Lung (tissue), 11 donors: ENCODE measurements at regions not wholly inside any gene's neighbourhood (a gene's known extent, or its start where the extent isn't known, plus 50 kb on each side); places are given as distances from the start of the nearest gene placed in this dataset.

Experiments
- ATAC-seq: fragments of 200-7000 bp; cut with Tn5 transposase; one replicate; pipeline ENCODE4 v1.9.1; 2020; ENCODE audit warnings: moderate number of reproducible peaks; ENCODE audit not compliant: insufficient read depth, low FRiP score
- DNase-seq, 3 donors: peaks; one replicate each; pipeline ENCODE4 v3.0.0-alpha.2; 2013 to 2017
- H3K27ac ChIP-seq, 2 donors: one replicate each; pipeline ENCODE4 v1.5.1; 2013; ENCODE audit warnings: mild to moderate bottlenecking in 2 of 2, moderate library complexity in 2 of 2, control low read depth in 1 of 2, inconsistent platforms in 1 of 2, low read depth in 1 of 2, low read length in 1 of 2
- H3K27me3 ChIP-seq, 3 donors: one replicate each; pipeline ENCODE4 v1.5.1; 2013; ENCODE audit warnings: low read length in 2 of 3; ENCODE audit not compliant: control insufficient read depth in 3 of 3, insufficient read depth in 3 of 3
- H3K36me3 ChIP-seq, 4 donors: one replicate each; pipeline ENCODE4 v1.5.1; 2013; ENCODE audit warnings: low read length in 4 of 4, mild to moderate bottlenecking in 1 of 4, moderate library complexity in 1 of 4; ENCODE audit not compliant: control insufficient read depth in 4 of 4, insufficient read depth in 4 of 4
- H3K4me1 ChIP-seq, 5 donors: one replicate each; pipeline ENCODE4 v1.5.1; 2013; ENCODE audit warnings: low read length in 5 of 5, mild to moderate bottlenecking in 2 of 5, moderate library complexity in 1 of 5; ENCODE audit not compliant: control insufficient read depth in 5 of 5, insufficient read depth in 5 of 5
- H3K4me3 ChIP-seq: one replicate; pipeline ENCODE4 v1.5.1; 2013; ENCODE audit warnings: mild to moderate bottlenecking, control low read depth, moderate library complexity
- H3K9ac ChIP-seq, 2 donors: one replicate each; pipeline ENCODE4 v1.5.1; 2013; ENCODE audit warnings: low read length in 2 of 2, control low read depth in 1 of 2; ENCODE audit not compliant: insufficient read depth in 1 of 2
- H3K9me3 ChIP-seq, 4 donors: one replicate each; pipeline ENCODE4 v1.5.1; 2013; ENCODE audit warnings: low read length in 3 of 4, mild to moderate bottlenecking in 1 of 4, moderate library complexity in 1 of 4; ENCODE audit not compliant: control insufficient read depth in 4 of 4, insufficient read depth in 3 of 4
- WGBS, 2 donors: extraction: QIAGEN DNeasy Blood & Tissue Kit; methylation state at CpG; one replicate each; pipeline ENCODE4 v1.1.7; 2013; 5-methylcytosine and 5-hydroxymethylcytosine counted together
- TF ChIP-seq, protein P1 (sequence below): IDR thresholded peaks from 2 replicates; pipeline ENCODE4 v1.5.1; 2012; ENCODE audit warnings: mild to moderate bottlenecking; ENCODE audit errors: control extremely low read depth, extremely low read depth
- donor health status: control.
- donor health status: control.
- donor health status: Bipolar disorder and iron deficiency.
- donor health status: healthy.
- donor health status: DM: yes; HTN: yes; CAD: no.

DNA sequence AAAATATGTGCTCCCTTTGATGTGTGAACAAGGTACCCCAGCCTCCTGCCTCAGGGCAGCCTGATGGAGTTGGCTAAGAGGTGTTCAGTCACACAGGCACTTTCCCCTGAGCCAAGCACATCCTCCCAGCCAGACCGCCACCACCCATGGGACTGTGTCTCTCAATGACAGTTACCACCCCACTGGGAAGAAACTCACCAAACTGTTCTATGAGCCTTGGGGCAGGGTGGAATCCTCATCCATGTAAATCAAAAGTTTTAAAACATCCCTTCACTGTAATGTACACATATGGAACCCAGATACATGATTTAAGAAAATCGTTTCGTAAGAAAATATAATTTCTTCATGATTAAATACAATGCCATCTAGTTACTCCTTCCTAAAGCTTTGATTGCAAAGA is 138.4 kb upstream of the LSM14A start:
- WGBS, 2 donors = 94 to 96% methylated on average over 3 of the region's 3 CpGs
- Histone ChIP-seq H3K27ac (no peak overlapping the region), H3K27me3 (no peaks in the 10 kb centered on the region), H3K36me3 (no peaks in the 10 kb centered on the region), H3K9ac (no peak overlapping the region), H3K4me3 (no peak overlapping the region), H3K9me3 (peaks cover 0 to 3% (median 0%) of the 10 kb centered on the region in 4 donors), H3K4me1 (peaks cover 0 to 8% (median 0%) of the 10 kb centered on the region in 5 donors)
- no peak for ATAC-seq
- TF ChIP-seq, protein P1, sequence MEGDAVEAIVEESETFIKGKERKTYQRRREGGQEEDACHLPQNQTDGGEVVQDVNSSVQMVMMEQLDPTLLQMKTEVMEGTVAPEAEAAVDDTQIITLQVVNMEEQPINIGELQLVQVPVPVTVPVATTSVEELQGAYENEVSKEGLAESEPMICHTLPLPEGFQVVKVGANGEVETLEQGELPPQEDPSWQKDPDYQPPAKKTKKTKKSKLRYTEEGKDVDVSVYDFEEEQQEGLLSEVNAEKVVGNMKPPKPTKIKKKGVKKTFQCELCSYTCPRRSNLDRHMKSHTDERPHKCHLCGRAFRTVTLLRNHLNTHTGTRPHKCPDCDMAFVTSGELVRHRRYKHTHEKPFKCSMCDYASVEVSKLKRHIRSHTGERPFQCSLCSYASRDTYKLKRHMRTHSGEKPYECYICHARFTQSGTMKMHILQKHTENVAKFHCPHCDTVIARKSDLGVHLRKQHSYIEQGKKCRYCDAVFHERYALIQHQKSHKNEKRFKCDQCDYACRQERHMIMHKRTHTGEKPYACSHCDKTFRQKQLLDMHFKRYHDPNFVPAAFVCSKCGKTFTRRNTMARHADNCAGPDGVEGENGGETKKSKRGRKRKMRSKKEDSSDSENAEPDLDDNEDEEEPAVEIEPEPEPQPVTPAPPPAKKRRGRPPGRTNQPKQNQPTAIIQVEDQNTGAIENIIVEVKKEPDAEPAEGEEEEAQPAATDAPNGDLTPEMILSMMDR = no peak
- no peak for DNase-seq

DNA sequence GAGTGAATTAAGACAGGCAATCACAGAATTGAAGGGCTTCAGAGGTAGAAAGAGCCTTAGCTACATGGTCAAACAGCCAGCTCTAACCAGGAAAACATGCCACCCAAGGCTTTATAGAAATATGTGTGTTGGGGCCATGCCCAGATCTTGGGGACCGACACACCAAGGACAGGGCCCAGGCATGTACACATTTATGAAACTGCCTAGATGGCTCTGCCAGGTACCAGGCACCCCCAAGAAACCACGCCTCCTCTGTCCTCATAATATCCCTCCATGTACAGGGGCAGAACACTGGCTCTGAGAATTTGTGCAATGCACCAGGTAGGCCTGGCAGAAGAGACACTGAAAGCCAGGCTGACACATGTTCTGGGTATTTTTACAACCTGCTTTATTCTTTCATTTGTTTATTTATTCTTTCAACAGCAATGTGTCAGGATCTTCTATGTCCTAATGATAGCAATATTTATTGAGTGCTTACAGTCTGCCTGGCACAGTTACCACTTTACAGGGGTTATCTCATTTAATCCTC is 137.9 kb upstream of the LSM14A start:
- H3K9me3 ChIP-seq = peaks cover 0 to 3% (median 0%) of the 10 kb centered on the region in 4 donors
- no peak overlapping the region for H3K4me3 ChIP-seq
- peaks cover 0 to 8% (median 0%) of the 10 kb centered on the region in 5 donors for H3K4me1 ChIP-seq
- TF ChIP-seq, protein P1 = no peak
- DNase-seq (no peak), ATAC-seq (no peak)
- H3K9ac ChIP-seq = no peak overlapping the region
- 81 to 82% methylated on average over 2 of the region's 2 CpGs for WGBS, 2 donors
- H3K27me3 ChIP-seq = no peaks in the 10 kb centered on the region
- H3K27ac ChIP-seq = no peak overlapping the region
- H3K36me3 ChIP-seq = no peaks in the 10 kb centered on the region

DNA sequence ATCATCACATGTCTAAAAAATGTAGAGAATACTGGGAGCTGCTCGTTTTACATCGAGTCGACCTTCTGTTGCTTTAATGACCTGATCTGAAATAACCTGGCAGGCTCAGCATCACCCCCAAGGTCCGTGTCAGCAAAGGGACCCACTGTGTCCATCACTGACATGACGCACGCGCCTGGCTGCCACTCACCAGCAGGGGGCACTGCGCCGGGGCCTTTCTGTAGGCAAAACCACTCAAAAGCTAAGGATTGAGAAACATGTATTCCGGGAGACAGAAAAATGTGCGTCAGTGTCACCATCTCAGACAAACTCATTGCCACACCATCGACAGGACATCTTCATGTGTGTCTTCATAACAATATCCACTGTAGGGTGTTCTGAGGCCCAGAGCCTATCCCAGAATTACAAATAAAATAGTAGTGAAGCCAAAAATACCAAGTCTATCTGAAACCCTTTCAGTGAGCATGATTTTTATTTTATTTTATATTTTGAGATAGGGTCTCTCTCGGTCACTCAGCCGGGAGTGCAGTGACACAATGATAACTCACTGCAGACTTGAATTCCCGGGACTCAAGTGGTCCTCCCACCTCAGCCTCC is 130.3 kb upstream of the LSM14A start:
- H3K9me3 ChIP-seq = peaks cover 0 to 5% (median 3%) of the 10 kb centered on the region in 4 donors
- no peaks in the 10 kb centered on the region for H3K4me1 ChIP-seq
- DNase-seq (peak; percentile 30 to 65 (median 37)), ATAC-seq (no peak)
- no peak overlapping the region for H3K27ac ChIP-seq
- no peaks in the 10 kb centered on the region for H3K36me3 ChIP-seq
- no peak overlapping the region for H3K9ac ChIP-seq
- H3K27me3 ChIP-seq = no peaks in the 10 kb centered on the region
- 20 to 21% methylated on average over 15 of the region's 15 CpGs for WGBS, 2 donors
- TF ChIP-seq, protein P1 = peak; percentile 54
- H3K4me3 ChIP-seq = no peak overlapping the region
